GM18858 (cell line): ENCODE measurements at regions not wholly inside any gene's neighbourhood (a gene's known extent, or its start where the extent isn't known, plus 50 kb on each side); places are given as distances from the start of the nearest gene placed in this dataset.

Source experiments
- ATAC-seq: cut with Tn5 transposase; IDR thresholded peaks from one replicate; pipeline ENCODE4 v1.9.1; 2021; ENCODE audit not compliant: unreplicated experiment

DNA sequence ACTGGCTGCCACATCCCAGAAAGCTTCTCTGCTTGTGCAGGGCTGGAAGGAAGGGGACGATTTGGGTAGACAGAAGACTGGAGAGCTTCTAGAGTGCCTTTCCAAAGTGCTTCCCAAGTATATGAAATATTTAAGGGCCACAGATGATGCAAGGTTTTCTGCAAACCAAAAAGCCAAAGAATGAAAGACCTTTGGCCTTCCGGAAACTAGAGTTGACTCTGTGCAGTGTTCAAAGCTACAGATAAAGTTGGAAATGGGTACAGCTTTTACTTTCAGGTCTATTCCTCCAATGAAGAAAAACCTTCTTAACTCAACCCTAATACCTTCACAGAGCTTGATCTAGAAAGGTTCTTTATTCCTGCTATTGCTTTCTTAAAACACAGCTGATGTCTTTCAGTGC lies 253.0 kb upstream of the KLHL29 start:
- no peak for ATAC-seq

GRCh38 chr2:23132823-23133595 lies 252.0 kb upstream of the KLHL29 start:
- ATAC-seq: no peak

GRCh38 chr2:23134726-23135125 lies 250.3 kb upstream of the KLHL29 start:
- no peak for ATAC-seq

DNA sequence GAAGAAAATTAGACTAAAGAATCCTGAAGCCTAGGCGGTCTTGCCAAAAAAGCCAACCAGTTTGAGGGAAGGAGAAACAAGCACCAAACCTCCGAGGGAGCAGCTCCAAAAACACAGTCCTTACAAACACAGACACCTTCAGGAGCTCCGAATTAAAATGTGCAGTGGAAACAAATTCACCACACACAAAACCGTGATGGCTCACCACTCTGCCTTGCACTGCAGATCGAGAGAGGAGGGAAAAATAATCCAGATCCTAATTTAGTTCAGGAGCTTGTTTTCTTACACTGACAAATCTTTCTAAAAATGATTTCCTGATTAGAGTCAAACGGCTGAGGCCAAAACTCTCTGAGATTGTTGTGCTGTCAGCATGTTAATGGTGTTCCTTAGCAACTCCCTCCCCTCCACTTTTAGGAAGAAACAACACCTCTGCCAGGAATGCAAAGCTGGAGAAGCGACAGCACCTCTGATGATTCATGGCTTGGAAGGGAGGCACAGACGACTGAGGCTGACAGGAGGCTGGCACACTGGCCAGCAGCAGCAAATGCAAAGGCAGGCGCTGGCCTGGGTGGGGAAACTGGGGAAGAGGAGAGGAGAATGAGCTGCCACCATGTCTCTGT lies 249.4 kb upstream of the KLHL29 start:
- no peak for ATAC-seq

- no peak for ATAC-seq
Measured at GRCh38 chr2:23137166-23137565, 247.8 kb upstream of the KLHL29 start.

DNA sequence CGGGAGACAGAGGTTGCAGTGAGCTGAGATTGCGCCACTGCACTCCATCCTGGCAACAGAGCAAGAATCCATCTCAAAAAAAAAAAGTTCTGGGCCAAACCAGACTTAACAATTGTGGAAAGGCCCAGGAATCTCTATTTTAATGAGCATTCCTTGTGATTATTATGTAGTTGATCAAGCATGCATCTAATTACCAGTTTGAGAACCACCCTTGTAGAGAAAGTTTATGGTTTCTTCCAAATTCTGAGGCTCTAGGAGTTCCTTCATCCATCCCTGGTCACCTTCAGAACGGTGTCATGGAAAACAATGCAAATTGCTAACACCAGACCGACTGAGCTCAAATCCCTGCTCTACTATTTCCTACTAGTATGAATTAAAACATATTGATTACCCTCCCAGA lies 246.3 kb upstream of the KLHL29 start:
- ATAC-seq: no peak

DNA sequence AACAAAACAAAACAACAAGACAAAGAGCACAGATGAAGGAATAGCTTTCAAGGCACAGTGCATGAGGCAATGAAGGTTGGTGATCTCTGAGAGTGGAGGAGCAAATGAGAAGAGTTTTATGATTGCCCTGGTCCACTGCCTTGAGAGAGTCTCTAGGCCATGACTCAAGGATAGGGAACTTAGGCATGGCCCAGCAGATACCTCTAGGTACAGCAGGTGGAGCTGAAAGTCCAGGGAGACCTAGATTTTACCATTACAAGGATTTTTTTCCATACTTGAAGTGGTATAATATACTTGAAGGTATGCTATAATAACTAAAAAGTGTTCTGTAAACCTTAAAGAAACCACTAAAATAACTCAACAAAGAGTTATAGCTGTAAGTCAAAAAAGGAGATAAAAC lies 239.5 kb upstream of the KLHL29 start:
- no peak for ATAC-seq

GRCh38 chr2:23146011-23146410 lies 239.0 kb upstream of the KLHL29 start:
- ATAC-seq: no peak

DNA sequence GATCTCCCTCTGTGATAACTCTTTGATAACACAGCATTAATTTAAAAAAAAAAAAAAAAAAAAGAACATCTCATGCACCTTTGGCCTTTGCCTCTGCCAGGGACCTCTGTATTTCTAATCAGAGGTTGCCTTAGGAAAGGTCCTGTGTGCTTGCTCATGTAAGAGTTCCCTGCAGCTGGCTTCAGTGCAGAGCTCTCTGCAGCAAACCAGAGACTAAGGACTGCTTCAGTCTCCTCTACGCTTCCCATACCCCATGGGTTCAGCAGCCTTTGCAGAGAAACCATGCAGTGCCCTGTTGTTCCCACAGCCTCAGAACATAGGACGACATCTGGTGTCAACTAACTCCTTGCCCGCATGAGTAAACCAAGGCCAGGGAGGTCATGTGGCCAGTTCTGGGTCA lies 236.6 kb upstream of the KLHL29 start:
- no peak for ATAC-seq

GRCh38 chr2:23149777-23150176 lies 235.2 kb upstream of the KLHL29 start:
- no peak for ATAC-seq

DNA sequence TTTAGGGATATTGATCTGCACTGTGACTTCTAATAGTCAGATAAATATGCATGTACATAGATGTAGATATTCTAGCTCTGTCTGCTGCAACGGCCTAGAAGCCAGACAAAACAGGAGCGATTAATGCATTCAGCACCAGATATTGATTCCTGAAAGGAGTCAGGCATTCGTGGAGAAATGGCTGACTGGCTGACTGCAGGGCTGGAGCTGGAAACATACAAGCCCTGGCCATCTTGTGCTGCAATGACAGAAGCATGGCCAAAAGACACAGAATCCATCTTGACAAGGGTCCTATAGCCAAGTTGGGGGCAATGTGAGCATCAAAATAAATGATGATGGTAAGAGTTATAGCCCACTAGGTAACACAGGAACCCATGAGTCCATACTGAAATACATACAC lies 231.5 kb upstream of the KLHL29 start:
- ATAC-seq: no peak

GRCh38 chr2:23155022-23155421 lies 230.0 kb upstream of the KLHL29 start:
- ATAC-seq: no peak

DNA sequence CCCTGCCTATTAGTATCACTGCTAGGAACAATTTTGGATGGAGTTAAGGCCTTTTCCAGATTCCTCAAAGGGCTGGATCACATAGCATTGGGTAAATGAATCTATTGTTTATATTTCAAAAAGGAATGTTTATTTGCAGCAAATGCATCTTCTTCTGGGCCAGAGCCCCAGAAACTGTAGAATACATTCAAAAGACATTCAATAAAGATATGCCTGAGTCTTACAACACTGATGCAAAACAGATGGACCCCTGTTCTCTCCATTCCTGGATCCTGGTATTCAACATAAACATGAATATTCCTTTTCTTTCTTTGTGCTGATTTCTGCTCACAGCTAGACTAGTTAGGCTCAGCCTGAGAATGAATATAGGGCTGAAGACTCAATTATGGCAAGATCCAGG lies 227.2 kb upstream of the KLHL29 start:
- no peak for ATAC-seq

- ATAC-seq: no peak
Measured at GRCh38 chr2:23158306-23158705, 226.7 kb upstream of the KLHL29 start.

GRCh38 chr2:23159746-23160405 lies 225.1 kb upstream of the KLHL29 start:
- no peak for ATAC-seq

DNA sequence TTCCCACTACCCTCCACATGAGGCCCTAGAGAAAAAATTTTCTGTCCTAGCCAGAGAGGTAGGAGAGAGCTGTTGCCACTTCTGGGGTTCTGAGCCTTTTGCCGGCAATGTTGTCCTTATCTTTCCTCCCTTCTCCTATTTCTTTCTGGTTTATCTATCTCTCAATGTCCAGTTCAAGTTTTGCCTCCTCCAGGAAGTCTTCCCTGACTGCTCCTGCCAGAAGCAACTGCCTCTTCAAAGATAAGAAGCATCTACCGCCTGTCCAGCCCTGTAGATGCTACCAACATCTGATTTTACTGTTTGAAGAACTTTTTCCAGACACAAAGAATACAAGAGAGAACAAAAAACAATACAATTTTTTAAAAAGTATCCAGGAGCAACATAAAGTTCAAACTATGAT lies 220.8 kb upstream of the KLHL29 start:
- ATAC-seq: no peak

DNA sequence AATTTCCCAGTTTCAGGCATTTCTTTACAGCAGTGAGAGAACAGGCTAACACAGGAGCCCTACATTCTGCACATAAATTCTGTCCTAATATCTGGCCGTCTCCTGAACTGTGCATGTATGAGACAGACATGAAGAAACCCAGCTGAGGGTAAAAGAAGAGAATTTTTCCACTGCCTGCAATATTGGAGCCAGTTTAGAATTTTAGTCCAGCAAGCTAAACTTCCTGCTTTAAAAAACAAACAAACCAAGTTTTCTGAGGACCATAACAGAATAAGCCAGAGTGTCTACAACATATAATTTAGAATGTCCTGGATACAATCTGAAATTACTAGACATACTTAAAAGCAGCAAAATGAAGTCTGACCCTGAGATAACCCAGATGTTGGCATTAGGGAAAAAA lies 215.1 kb upstream of the KLHL29 start:
- no peak for ATAC-seq

DNA sequence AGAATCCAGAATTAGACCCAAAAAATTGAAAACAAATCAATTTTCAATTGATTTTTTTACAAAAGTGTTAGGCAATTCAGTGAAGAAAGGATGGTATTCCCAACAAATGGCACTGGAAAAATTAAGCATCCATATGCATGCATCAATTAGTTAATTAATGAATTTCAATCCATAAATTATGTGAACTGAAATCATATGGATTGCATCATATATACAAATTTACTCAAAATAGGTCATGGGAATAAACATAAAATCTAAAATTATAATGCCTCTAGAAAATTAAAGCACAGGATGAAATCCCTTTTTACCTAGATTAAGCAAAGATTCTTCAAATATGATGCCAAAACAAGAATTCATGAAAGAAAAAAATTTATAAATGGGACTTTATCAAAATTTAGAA lies 213.9 kb upstream of the KLHL29 start:
- no peak for ATAC-seq

DNA sequence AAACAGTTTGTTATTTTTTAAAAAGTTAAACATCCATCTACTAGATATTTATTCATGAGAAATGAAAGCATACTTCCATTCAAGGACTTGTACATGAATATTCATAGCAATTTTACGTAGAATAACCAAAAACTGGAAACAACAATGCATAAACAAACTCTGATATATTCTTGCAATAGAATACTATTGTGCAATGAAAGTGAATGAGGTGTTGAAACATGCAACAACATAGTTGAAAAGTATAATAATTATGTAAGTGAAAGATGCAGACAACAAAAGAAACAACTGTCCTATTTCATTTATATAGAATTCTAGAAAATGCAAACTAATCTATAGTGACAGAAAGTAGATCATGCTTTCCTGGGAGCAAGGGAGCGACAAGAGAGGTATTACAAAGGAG lies 206.6 kb upstream of the KLHL29 start:
- no peak for ATAC-seq

DNA sequence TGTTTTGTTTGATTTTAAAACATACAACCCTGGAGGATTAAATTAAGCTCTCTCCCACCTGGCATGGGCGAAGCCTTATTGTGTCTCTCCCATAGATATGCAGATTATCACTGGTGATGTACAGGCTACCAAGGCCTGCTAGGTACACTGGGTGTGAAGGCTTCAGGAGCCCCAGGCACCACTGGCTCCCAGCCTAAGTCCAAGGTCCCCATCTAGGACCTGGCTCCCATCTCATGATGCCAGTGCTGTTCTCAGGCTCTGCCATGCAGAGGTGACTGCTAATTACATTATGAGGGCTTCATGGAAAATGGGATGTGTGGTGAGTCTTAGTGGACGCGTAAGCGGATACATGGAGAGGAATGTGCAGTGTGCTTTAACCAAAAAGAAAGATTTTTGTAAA lies 201.2 kb upstream of the KLHL29 start:
- no peak for ATAC-seq

- no peak for ATAC-seq
Measured at GRCh38 chr2:23198316-23199114, 186.5 kb upstream of the KLHL29 start.
